GM19238 (cell line): ENCODE measurements at regions not wholly inside any gene's neighbourhood (a gene's known extent, or its start where the extent isn't known, plus 50 kb on each side); places are given as distances from the start of the nearest gene placed in this dataset.

Experiments
- DNase-seq: peaks from one replicate; pipeline ENCODE4 v3.0.0; 2011; ENCODE audit warnings: low spot score; ENCODE audit not compliant: insufficient read length

- DNase-seq: no peak
Measured at GRCh38 chr18:78765637-78766281, 213.9 kb upstream of the SALL3 start.

GRCh38 chr18:78766651-78767533 lies 212.7 kb upstream of the SALL3 start:
- DNase-seq: no peak

GRCh38 chr18:78767648-78768071 lies 212.0 kb upstream of the SALL3 start:
- DNase-seq: no peak

- DNase-seq: no peak
Measured at GRCh38 chr18:78768221-78768620, 211.4 kb upstream of the SALL3 start.

GRCh38 chr18:78768656-78769501 lies 210.7 kb upstream of the SALL3 start:
- no peak for DNase-seq

GRCh38 chr18:78769502-78770105 lies 210.0 kb upstream of the SALL3 start:
- no peak for DNase-seq

GRCh38 chr18:78770139-78770822 lies 209.3 kb upstream of the SALL3 start:
- DNase-seq: no peak

GRCh38 chr18:78770823-78771139 lies 208.8 kb upstream of the SALL3 start:
- no peak for DNase-seq

- no peak for DNase-seq
Measured at GRCh38 chr18:78771496-78772359, 207.9 kb upstream of the SALL3 start.

- no peak for DNase-seq
Measured at GRCh38 chr18:78772360-78773302, 207.0 kb upstream of the SALL3 start.

GRCh38 chr18:78773303-78773755 lies 206.3 kb upstream of the SALL3 start:
- no peak for DNase-seq

GRCh38 chr18:78773819-78774218 lies 205.8 kb upstream of the SALL3 start:
- DNase-seq: no peak

GRCh38 chr18:78774741-78775141 lies 204.9 kb upstream of the SALL3 start:
- no peak for DNase-seq

- DNase-seq: no peak
Measured at GRCh38 chr18:78776151-78776550, 203.5 kb upstream of the SALL3 start.

- no peak for DNase-seq
Measured at GRCh38 chr18:78776706-78777285, 202.8 kb upstream of the SALL3 start.

GRCh38 chr18:78777992-78778391 lies 201.6 kb upstream of the SALL3 start:
- DNase-seq: no peak

- no peak for DNase-seq
Measured at GRCh38 chr18:78778651-78779050, 201.0 kb upstream of the SALL3 start.

GRCh38 chr18:78779996-78780718 lies 199.5 kb upstream of the SALL3 start:
- no peak for DNase-seq
